ENCODE measurements at regions not wholly inside any gene's neighbourhood (a gene's known extent, or its start where the extent isn't known, plus 50 kb on each side); places are given as distances from the start of the nearest gene placed in this dataset.

GRCh38 chr2:12173943-12174340 is 427.5 kb downstream of the LPIN1 start:
- Histone ChIP-seq H3K27ac (ENCODE audit: low read length in 2 of 2) (no peak overlapping the region), H3K4me1 (ENCODE audit: control insufficient read depth in 2 of 2, insufficient read depth in 2 of 2, low read length in 2 of 2) (peaks cover 39 to 47% of the 10 kb centered on the region in 2 donors), H3K9ac (ENCODE audit: low read length) (no peak overlapping the region), H3K9me3 (ENCODE audit: control extremely low read depth in 1 of 3, control insufficient read depth in 2 of 3, insufficient read depth in 1 of 3, low read length in 2 of 3) (peaks cover 0 to 5% (median 0%) of the 10 kb centered on the region in 3 donors), H4K20me1 (ENCODE audit: control insufficient read depth, insufficient read depth, low read length, poor library complexity, severe bottlenecking) (no peaks in the 10 kb centered on the region), H3K4me2 (replicated peaks; ENCODE audit: low read depth, low read length, poor library complexity, severe bottlenecking) (no peak overlapping the region), H3K79me2 (ENCODE audit: control insufficient read depth, insufficient read depth, low read length) (no peaks in the 10 kb centered on the region), H3K27me3 (replicated peaks in 1 of 4; ENCODE audit: control extremely low read depth in 1 of 4, control insufficient read depth in 3 of 4, insufficient read depth in 4 of 4, low read length in 3 of 4) (no peaks in the 10 kb centered on the region), H3K4me3 (ENCODE audit: control extremely low read depth in 1 of 5, extremely low read depth in 1 of 5, insufficient read depth in 1 of 5, low read depth in 2 of 5, low read length in 4 of 5) (no peak overlapping the region), H2AFZ (ENCODE audit: insufficient read depth, low read depth, low read length, poor library complexity, severe bottlenecking) (no peak overlapping the region), H3K36me3 (replicated peaks in 1 of 2; ENCODE audit: control extremely low read depth in 1 of 2, control insufficient read depth in 1 of 2, extremely low read depth in 1 of 2, insufficient read depth in 2 of 2, low read length in 1 of 2) (no peaks in the 10 kb centered on the region)
- no CpG with 5 or more reads among the region's 2 CpGs for WGBS (ENCODE audit: insufficient coverage)
- intact Hi-C loops (cut with micrococcal nuclease) = no loop called here
- H3K4me1 Mint-ChIP-seq = peaks cover 64% of the 10 kb centered on the region
- H3K27me3 Mint-ChIP-seq = no peaks in the 10 kb centered on the region
- ATAC-seq (ENCODE audit: low read depth) (no peak), DNase-seq (no peak)
- no peak overlapping the region for H3K4me3 Mint-ChIP-seq
- ChIA-PET POLR2A (no interaction called here), CTCF (interaction anchor here (0.9 kb wide), 1 partner anchor 542 kb away, joined by 3 read pairs; no protein-coding TSS in a partner anchor)
- TF ChIP-seq, protein P1, sequence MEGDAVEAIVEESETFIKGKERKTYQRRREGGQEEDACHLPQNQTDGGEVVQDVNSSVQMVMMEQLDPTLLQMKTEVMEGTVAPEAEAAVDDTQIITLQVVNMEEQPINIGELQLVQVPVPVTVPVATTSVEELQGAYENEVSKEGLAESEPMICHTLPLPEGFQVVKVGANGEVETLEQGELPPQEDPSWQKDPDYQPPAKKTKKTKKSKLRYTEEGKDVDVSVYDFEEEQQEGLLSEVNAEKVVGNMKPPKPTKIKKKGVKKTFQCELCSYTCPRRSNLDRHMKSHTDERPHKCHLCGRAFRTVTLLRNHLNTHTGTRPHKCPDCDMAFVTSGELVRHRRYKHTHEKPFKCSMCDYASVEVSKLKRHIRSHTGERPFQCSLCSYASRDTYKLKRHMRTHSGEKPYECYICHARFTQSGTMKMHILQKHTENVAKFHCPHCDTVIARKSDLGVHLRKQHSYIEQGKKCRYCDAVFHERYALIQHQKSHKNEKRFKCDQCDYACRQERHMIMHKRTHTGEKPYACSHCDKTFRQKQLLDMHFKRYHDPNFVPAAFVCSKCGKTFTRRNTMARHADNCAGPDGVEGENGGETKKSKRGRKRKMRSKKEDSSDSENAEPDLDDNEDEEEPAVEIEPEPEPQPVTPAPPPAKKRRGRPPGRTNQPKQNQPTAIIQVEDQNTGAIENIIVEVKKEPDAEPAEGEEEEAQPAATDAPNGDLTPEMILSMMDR (IDR thresholded peaks at IDR 0.05) = no peak
- no peak for TF ChIP-seq EZH2 (IDR thresholded peaks at IDR 0.05; ENCODE audit: borderline replicate concordance, insufficient read depth, low read depth, low read length, poor library complexity, severe bottlenecking)
- H3K27ac Mint-ChIP-seq = no peak overlapping the region
- H3K9me3 Mint-ChIP-seq (ENCODE audit: insufficient read depth) = no peaks in the 10 kb centered on the region

DNA sequence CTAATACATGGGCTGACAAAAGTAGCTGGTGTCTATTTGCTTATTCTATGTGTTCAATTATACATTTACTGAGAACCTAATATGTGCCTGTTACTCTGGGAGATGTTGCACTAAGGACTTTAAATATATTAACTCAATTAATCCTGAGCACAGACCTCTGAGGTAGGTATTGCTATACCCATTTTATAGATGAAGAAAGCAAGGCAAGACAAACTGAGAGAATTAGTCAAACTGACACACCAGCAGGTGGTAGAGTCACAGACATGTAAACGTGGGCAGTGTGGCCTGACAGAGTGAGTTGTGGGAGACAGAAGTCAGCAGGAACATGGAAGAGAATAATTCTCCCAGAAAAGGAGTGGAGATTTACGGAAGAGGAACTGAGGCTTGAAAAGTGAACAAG is 428.9 kb downstream of the LPIN1 start:
- H3K27me3 ChIP-seq (replicated peaks in 1 of 4; ENCODE audit: control extremely low read depth in 1 of 4, control insufficient read depth in 3 of 4, insufficient read depth in 4 of 4, low read length in 3 of 4) = no peaks in the 10 kb centered on the region
- H3K4me2 ChIP-seq (replicated peaks; ENCODE audit: low read depth, low read length, poor library complexity, severe bottlenecking) = no peak overlapping the region
- H3K4me3 Mint-ChIP-seq = no peak overlapping the region
- ChIA-PET POLR2A (no interaction called here), CTCF (no interaction called here)
- H3K9ac ChIP-seq (ENCODE audit: low read length) = no peak overlapping the region
- H3K36me3 ChIP-seq (replicated peaks in 1 of 2; ENCODE audit: control extremely low read depth in 1 of 2, control insufficient read depth in 1 of 2, extremely low read depth in 1 of 2, insufficient read depth in 2 of 2, low read length in 1 of 2) = no peaks in the 10 kb centered on the region
- TF ChIP-seq, protein P1 (IDR thresholded peaks at IDR 0.05) = no peak
- TF ChIP-seq EZH2 (IDR thresholded peaks at IDR 0.05; ENCODE audit: borderline replicate concordance, insufficient read depth, low read depth, low read length, poor library complexity, severe bottlenecking) = no peak
- DNase-seq (no peak), ATAC-seq (ENCODE audit: low read depth) (no peak)
- 92% methylated on average over 2 of the region's 2 CpGs for WGBS (ENCODE audit: insufficient coverage)
- no peaks in the 10 kb centered on the region for H4K20me1 ChIP-seq (ENCODE audit: control insufficient read depth, insufficient read depth, low read length, poor library complexity, severe bottlenecking)
- H3K9me3 Mint-ChIP-seq (ENCODE audit: insufficient read depth) = no peaks in the 10 kb centered on the region
- H3K4me1 ChIP-seq (ENCODE audit: control insufficient read depth in 2 of 2, insufficient read depth in 2 of 2, low read length in 2 of 2) = peaks cover 26 to 33% of the 10 kb centered on the region in 2 donors
- peaks cover 0 to 5% (median 0%) of the 10 kb centered on the region in 3 donors for H3K9me3 ChIP-seq (ENCODE audit: control extremely low read depth in 1 of 3, control insufficient read depth in 2 of 3, insufficient read depth in 1 of 3, low read length in 2 of 3)
- no peak overlapping the region for H3K27ac Mint-ChIP-seq
- peaks cover 52% of the 10 kb centered on the region for H3K4me1 Mint-ChIP-seq
- no peaks in the 10 kb centered on the region for H3K27me3 Mint-ChIP-seq
- H3K27ac ChIP-seq (ENCODE audit: low read length in 2 of 2) = no peak overlapping the region
- intact Hi-C loops (cut with micrococcal nuclease) = no loop called here
- H3K4me3 ChIP-seq (ENCODE audit: control extremely low read depth in 1 of 5, extremely low read depth in 1 of 5, insufficient read depth in 1 of 5, low read depth in 2 of 5, low read length in 4 of 5) = no peak overlapping the region
- no peak overlapping the region for H2AFZ ChIP-seq (ENCODE audit: insufficient read depth, low read depth, low read length, poor library complexity, severe bottlenecking)
- H3K79me2 ChIP-seq (ENCODE audit: control insufficient read depth, insufficient read depth, low read length) = no peaks in the 10 kb centered on the region

Data from B cell (primary cell).